Neuronal stem cell (in vitro differentiated cells): ENCODE measurements at regions not wholly inside any gene's neighbourhood (a gene's known extent, or its start where the extent isn't known, plus 50 kb on each side); places are given as distances from the start of the nearest gene placed in this dataset.
"Not testable (repeated sequence)": the region's sequence is repeated elsewhere in the genome, so short reads cannot be mapped to it uniquely, and the experiment has no call there.

ENCODE experiments used
- DNase-seq: peaks from one replicate; pipeline ENCODE4 v3.0.0-alpha.2; 2013; ENCODE audit warnings: low spot score
- H2AFZ ChIP-seq: one replicate; pipeline ENCODE4 v1.6.1; 2013; ENCODE audit warnings: mild to moderate bottlenecking, low read length, inconsistent platforms
- H2AK5ac ChIP-seq: 2 replicates; pipeline ENCODE4 v1.6.1; 2013; ENCODE audit warnings: low read depth, mild to moderate bottlenecking, inconsistent platforms, low read length, moderate library complexity, mixed read lengths
- H2BK120ac ChIP-seq: 2 replicates; pipeline ENCODE4 v1.6.1; 2013; ENCODE audit warnings: low read depth, mild to moderate bottlenecking, inconsistent platforms, low read length, moderate library complexity, mixed read lengths
- H2BK12ac ChIP-seq: one replicate; pipeline ENCODE4 v1.6.1; 2013; ENCODE audit warnings: low read length, inconsistent platforms
- H2BK15ac ChIP-seq: 2 replicates; pipeline ENCODE4 v1.6.1; 2013; ENCODE audit warnings: mild to moderate bottlenecking, low read length, inconsistent platforms, mixed read lengths
- H2BK5ac ChIP-seq: one replicate; pipeline ENCODE4 v1.6.1; 2013; ENCODE audit warnings: inconsistent platforms, mild to moderate bottlenecking, low read length, moderate library complexity
- H3K14ac ChIP-seq: one replicate; pipeline ENCODE4 v1.6.1; 2013; ENCODE audit warnings: low read length, inconsistent platforms
- H3K18ac ChIP-seq: 2 replicates; pipeline ENCODE4 v1.6.1; 2013; ENCODE audit warnings: low read length, inconsistent platforms
- H3K23ac ChIP-seq: 2 replicates; pipeline ENCODE4 v1.6.1; 2013; ENCODE audit warnings: low read depth, mild to moderate bottlenecking, mixed read lengths, low read length, inconsistent platforms; ENCODE audit not compliant: poor library complexity
- H3K27ac ChIP-seq: replicated peaks from 3 replicates; pipeline ENCODE4 v1.5.1; 2013; ENCODE audit warnings: low read length, inconsistent platforms
- H3K27me3 ChIP-seq, 3 experiments: 2 replicates each; pipeline ENCODE4 v1.6.1; 2013; ENCODE audit warnings: low read length in 3 of 3, mild to moderate bottlenecking in 2 of 3, inconsistent platforms in 1 of 3, low read depth in 1 of 3, mixed read lengths in 1 of 3, moderate library complexity in 1 of 3; ENCODE audit not compliant: control insufficient read depth in 3 of 3, insufficient read depth in 3 of 3
- H3K36me3 ChIP-seq, 2 donors: replicated peaks in 1 of 2; 2 replicates each; pipeline ENCODE4 v1.6.1; 2013; ENCODE audit warnings: low read length in 2 of 2; ENCODE audit not compliant: control insufficient read depth in 2 of 2, insufficient read depth in 2 of 2
- H3K4ac ChIP-seq: 2 replicates; pipeline ENCODE4 v1.6.1; 2013; ENCODE audit warnings: inconsistent platforms, mild to moderate bottlenecking, low read length, moderate library complexity
- H3K4me1 ChIP-seq, 2 donors: 1 replicate in 1 of 2; 2 replicates in 1 of 2; pipeline ENCODE4 v1.6.1; 2013; ENCODE audit warnings: low read length in 2 of 2, low read depth in 1 of 2; ENCODE audit not compliant: control insufficient read depth in 2 of 2, insufficient read depth in 1 of 2
- H3K4me2 ChIP-seq: one replicate; pipeline ENCODE4 v1.6.1; 2013; ENCODE audit warnings: mild to moderate bottlenecking, low read length, inconsistent platforms; ENCODE audit not compliant: insufficient read depth, poor library complexity, severe bottlenecking
- H3K4me3 ChIP-seq, 2 donors: 2 replicates each; pipeline ENCODE4 v1.5.1; 2013; ENCODE audit warnings: low read length in 2 of 2, mild to moderate bottlenecking in 2 of 2, inconsistent platforms in 1 of 2, moderate library complexity in 1 of 2
- H3K79me1 ChIP-seq: one replicate; pipeline ENCODE4 v1.6.1; 2013; ENCODE audit warnings: low read depth, mild to moderate bottlenecking, inconsistent platforms, low read length, moderate library complexity
- H3K9ac ChIP-seq: one replicate; pipeline ENCODE4 v1.6.1; 2013; ENCODE audit warnings: mild to moderate bottlenecking, low read depth, low read length, inconsistent platforms; ENCODE audit not compliant: poor library complexity
- H3K9me3 ChIP-seq, 2 donors: replicated peaks in 1 of 2; 2 replicates each; pipeline versions ENCODE3 to v1.6.1; 2013; ENCODE audit warnings: low read length in 2 of 2, mild to moderate bottlenecking in 2 of 2, inconsistent platforms in 1 of 2, low read depth in 1 of 2, mixed read lengths in 1 of 2, moderate library complexity in 1 of 2; ENCODE audit not compliant: control insufficient read depth in 2 of 2, insufficient read depth in 1 of 2
- H4K8ac ChIP-seq: one replicate; pipeline ENCODE4 v1.6.1; 2013; ENCODE audit warnings: low read depth, mild to moderate bottlenecking, inconsistent platforms, low read length, moderate library complexity
- H4K91ac ChIP-seq: one replicate; pipeline ENCODE4 v1.6.1; 2013; ENCODE audit warnings: low read length, low read depth, mild to moderate bottlenecking, inconsistent platforms; ENCODE audit not compliant: poor library complexity
- WGBS, 2 donors: extraction: QIAGEN DNeasy Blood & Tissue Kit; methylation state at CpG; one replicate each; pipeline ENCODE4 v1.1.7; 2013; ENCODE audit warnings: missing lambda C conversion rate in 2 of 2, mixed read lengths in 1 of 2; ENCODE audit not compliant: insufficient read length in 2 of 2, insufficient replicate concordance in 1 of 2; ENCODE audit errors: extremely low coverage in 2 of 2; 5-methylcytosine and 5-hydroxymethylcytosine counted together

DNA sequence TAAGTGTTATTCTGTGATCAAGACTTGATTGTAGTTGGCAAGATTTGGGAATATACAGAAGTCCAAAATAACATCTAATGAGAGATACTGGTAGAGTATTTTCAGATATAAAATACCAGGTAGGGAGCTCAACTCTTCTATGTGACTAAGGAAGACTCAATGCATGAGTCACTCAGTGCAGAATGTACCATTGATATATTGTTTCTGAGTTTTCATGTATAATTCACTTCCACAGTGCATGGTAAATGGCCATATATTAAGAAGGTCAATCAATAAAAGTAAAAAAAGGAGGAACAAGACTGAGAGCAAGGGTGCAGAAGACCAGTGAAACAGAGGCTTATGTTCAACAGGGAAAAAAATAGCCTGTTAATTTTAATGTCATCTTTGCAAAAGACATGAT is 1387.9 kb downstream of the CDH8 start:
- H4K8ac ChIP-seq = no peak overlapping the region
- H3K4me3 ChIP-seq = no peak overlapping the region
- H3K36me3 ChIP-seq = no peaks in the 10 kb centered on the region
- H3K79me1 ChIP-seq = no peaks in the 10 kb centered on the region
- DNase-seq = no peak
- H3K4ac ChIP-seq = no peak overlapping the region
- H2BK15ac ChIP-seq = no peak overlapping the region
- H3K9me3 ChIP-seq = no peaks in the 10 kb centered on the region
- no peak overlapping the region for H2BK120ac ChIP-seq
- H3K4me2 ChIP-seq = no peak overlapping the region
- H2AK5ac ChIP-seq = no peak overlapping the region
- H3K27ac ChIP-seq = no peak overlapping the region
- no peak overlapping the region for H2BK12ac ChIP-seq
- H3K14ac ChIP-seq = no peak overlapping the region
- no peak overlapping the region for H2BK5ac ChIP-seq
- H4K91ac ChIP-seq = no peak overlapping the region
- no peaks in the 10 kb centered on the region for H3K4me1 ChIP-seq
- no peak overlapping the region for H2AFZ ChIP-seq
- H3K9ac ChIP-seq = no peak overlapping the region
- no peaks in the 10 kb centered on the region for H3K27me3 ChIP-seq
- H3K18ac ChIP-seq = no peak overlapping the region
- H3K23ac ChIP-seq = no peak overlapping the region

DNA sequence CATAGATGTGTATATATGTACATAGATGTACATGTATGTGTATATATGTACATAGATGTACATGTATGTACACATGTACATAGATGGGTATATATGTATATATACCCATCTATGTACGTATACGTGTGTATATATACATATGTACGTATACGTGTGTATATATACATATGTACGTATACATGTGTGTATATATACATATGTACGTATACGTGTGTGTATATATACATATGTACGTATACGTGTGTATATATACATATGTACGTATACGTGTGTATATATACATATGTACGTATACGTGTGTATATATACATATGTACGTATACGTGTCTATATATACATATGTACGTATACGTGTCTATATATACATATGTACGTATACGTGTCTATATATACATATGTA is 1388.8 kb downstream of the CDH8 start:
- H3K4ac ChIP-seq, H4K8ac ChIP-seq, H3K27me3 ChIP-seq, H3K36me3 ChIP-seq, H2BK120ac ChIP-seq, H2AK5ac ChIP-seq, DNase-seq, H2BK5ac ChIP-seq, H3K79me1 ChIP-seq, H2BK15ac ChIP-seq, H3K4me3 ChIP-seq, H3K18ac ChIP-seq, H3K9me3 ChIP-seq, H3K4me1 ChIP-seq, H3K27ac ChIP-seq, H3K4me2 ChIP-seq, H3K9ac ChIP-seq, H4K91ac ChIP-seq, H3K23ac ChIP-seq, H2AFZ ChIP-seq, H3K14ac ChIP-seq, H2BK12ac ChIP-seq: not testable (repeated sequence)
- no CpG with 5 or more reads among the region's 19 CpGs for WGBS, 2 donors

DNA sequence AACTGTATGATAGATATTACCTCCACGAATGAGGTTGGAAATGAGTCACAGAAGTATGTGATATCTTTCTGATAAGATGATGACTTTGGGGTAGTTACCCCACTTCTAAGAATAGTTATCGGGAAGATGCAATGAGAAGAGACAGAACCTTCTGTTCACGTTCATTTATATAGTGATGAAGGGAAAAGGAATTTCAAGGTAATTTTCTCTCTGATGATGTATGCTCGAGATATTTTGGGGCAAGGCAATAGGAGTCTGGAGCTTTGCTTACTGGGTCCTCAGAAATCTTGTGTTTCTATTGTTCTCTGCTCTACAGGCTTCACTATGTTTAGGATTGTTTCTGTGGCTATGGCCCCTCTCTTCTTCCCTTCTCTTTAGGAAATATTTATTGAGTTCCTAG is 1389.6 kb downstream of the CDH8 start:
- no peak overlapping the region for H3K9ac ChIP-seq
- no peak overlapping the region for H3K14ac ChIP-seq
- H4K91ac ChIP-seq = no peak overlapping the region
- H3K23ac ChIP-seq = no peak overlapping the region
- no peak overlapping the region for H3K4ac ChIP-seq
- H3K36me3 ChIP-seq = no peaks in the 10 kb centered on the region
- no peak overlapping the region for H3K4me3 ChIP-seq
- no peaks in the 10 kb centered on the region for H3K27me3 ChIP-seq
- H2BK5ac ChIP-seq = no peak overlapping the region
- no peaks in the 10 kb centered on the region for H3K79me1 ChIP-seq
- no peak overlapping the region for H3K18ac ChIP-seq
- no peaks in the 10 kb centered on the region for H3K4me1 ChIP-seq
- no peak overlapping the region for H3K27ac ChIP-seq
- DNase-seq = no peak
- H3K4me2 ChIP-seq = no peak overlapping the region
- WGBS, 2 donors = no CpG with 5 or more reads among the region's 4 CpGs
- H2AK5ac ChIP-seq = no peak overlapping the region
- H3K9me3 ChIP-seq = no peaks in the 10 kb centered on the region
- H2BK15ac ChIP-seq = no peak overlapping the region
- no peak overlapping the region for H2BK12ac ChIP-seq
- H4K8ac ChIP-seq = no peak overlapping the region
- no peak overlapping the region for H2BK120ac ChIP-seq
- no peak overlapping the region for H2AFZ ChIP-seq

DNA sequence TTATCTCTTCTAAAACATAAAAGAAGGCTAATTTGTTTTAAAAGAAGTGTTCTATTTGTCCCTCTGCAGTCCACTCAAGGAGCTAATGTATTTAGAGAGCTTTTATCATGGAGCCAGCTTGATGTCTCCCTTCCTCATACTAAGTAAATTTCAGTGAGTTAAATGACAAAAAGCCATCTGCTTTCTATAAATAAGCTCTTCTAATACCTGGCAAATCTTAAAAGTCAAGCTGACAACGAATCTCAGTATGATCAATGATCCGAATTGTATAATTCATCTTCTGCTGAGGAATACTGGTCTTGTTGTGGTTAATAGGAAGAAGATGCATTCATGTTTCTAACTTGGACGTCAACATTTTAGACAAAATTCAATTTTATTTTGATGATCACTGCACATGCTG is 1390.7 kb downstream of the CDH8 start:
- Histone ChIP-seq H3K14ac (no peak overlapping the region), H3K9me3 (no peaks in the 10 kb centered on the region), H3K36me3 (no peaks in the 10 kb centered on the region), H3K27ac (no peak overlapping the region), H4K91ac (no peak overlapping the region), H3K23ac (no peak overlapping the region), H2BK12ac (no peak overlapping the region), H3K4me2 (no peak overlapping the region), H2BK15ac (no peak overlapping the region), H2AFZ (no peak overlapping the region), H3K4ac (no peak overlapping the region), H3K4me3 (no peak overlapping the region), H2AK5ac (no peak overlapping the region), H3K79me1 (no peaks in the 10 kb centered on the region), H3K4me1 (no peaks in the 10 kb centered on the region), H3K18ac (no peak overlapping the region), H4K8ac (no peak overlapping the region), H2BK120ac (no peak overlapping the region), H3K27me3 (no peaks in the 10 kb centered on the region), H3K9ac (no peak overlapping the region), H2BK5ac (no peak overlapping the region)
- no CpG with 5 or more reads among the region's 3 CpGs for WGBS, 2 donors
- DNase-seq = no peak
